Endothelial cell (in vitro differentiated cells): ENCODE measurements at regions not wholly inside any gene's neighbourhood (a gene's known extent, or its start where the extent isn't known, plus 50 kb on each side); places are given as distances from the start of the nearest gene placed in this dataset.

ENCODE experiments used
- DNase-seq: peaks from one replicate; pipeline ENCODE4 v3.0.0; 2021; ENCODE audit warnings: low spot score
- H3K27ac Mint-ChIP-seq: one replicate; pipeline ENCODE4 v1.8.0; 2021; ENCODE audit warnings: mixed read lengths, inconsistent platforms; ENCODE audit not compliant: unreplicated experiment
- H3K27me3 Mint-ChIP-seq: one replicate; pipeline ENCODE4 v1.8.0; 2021; ENCODE audit warnings: mild to moderate bottlenecking, moderate library complexity, mixed read lengths, inconsistent platforms; ENCODE audit not compliant: unreplicated experiment
- H3K36me3 Mint-ChIP-seq: one replicate; pipeline ENCODE4 v1.8.0; 2021; ENCODE audit warnings: mild to moderate bottlenecking, low read depth, mixed read lengths, inconsistent platforms; ENCODE audit not compliant: unreplicated experiment
- H3K4me1 Mint-ChIP-seq: one replicate; pipeline ENCODE4 v1.8.0; 2021; ENCODE audit warnings: mild to moderate bottlenecking, mixed read lengths, inconsistent platforms; ENCODE audit not compliant: unreplicated experiment
- H3K4me3 Mint-ChIP-seq: one replicate; pipeline ENCODE4 v1.8.0; 2021; ENCODE audit warnings: mild to moderate bottlenecking, mixed read lengths, inconsistent platforms; ENCODE audit not compliant: unreplicated experiment
- H3K9me3 Mint-ChIP-seq: one replicate; pipeline ENCODE4 v1.8.0; 2021; ENCODE audit warnings: mixed read lengths, inconsistent platforms; ENCODE audit not compliant: unreplicated experiment
- CTCF ChIP-seq: fragments of 200-600 bp; sonication (generic); IDR thresholded peaks from one replicate; pipeline ENCODE4 v1.5.0; 2021; ENCODE audit warnings: antibody characterized with exemption; ENCODE audit not compliant: unreplicated experiment

GRCh38 chr7:45244981-45245380, 87.4 kb downstream of the RAMP3 start:
- Mint-ChIP-seq H3K27ac (no peak overlapping the region), H3K4me3 (no peak overlapping the region), H3K36me3 (no peaks in the 10 kb centered on the region), H3K27me3 (peaks cover 1% of the 10 kb centered on the region), H3K4me1 (no peaks in the 10 kb centered on the region), H3K9me3 (no peaks in the 10 kb centered on the region)
- TF ChIP-seq CTCF, result no peak
- DNase-seq, result no peak

GRCh38 chr7:45246339-45246738, 88.7 kb downstream of the RAMP3 start:
- H3K4me3 Mint-ChIP-seq, result no peak overlapping the region
- no peak for DNase-seq
- TF ChIP-seq CTCF, result no peak
- no peak overlapping the region for H3K27ac Mint-ChIP-seq
- H3K27me3 Mint-ChIP-seq, result no peaks in the 10 kb centered on the region
- H3K36me3 Mint-ChIP-seq, result no peaks in the 10 kb centered on the region
- H3K4me1 Mint-ChIP-seq, result no peaks in the 10 kb centered on the region
- H3K9me3 Mint-ChIP-seq, result no peaks in the 10 kb centered on the region

- H3K4me3 Mint-ChIP-seq, result no peak overlapping the region
- no peaks in the 10 kb centered on the region for H3K27me3 Mint-ChIP-seq
- TF ChIP-seq CTCF, result no peak
- no peak for DNase-seq
- H3K4me1 Mint-ChIP-seq, result no peaks in the 10 kb centered on the region
- no peak overlapping the region for H3K27ac Mint-ChIP-seq
- H3K36me3 Mint-ChIP-seq, result no peaks in the 10 kb centered on the region
- H3K9me3 Mint-ChIP-seq, result no peaks in the 10 kb centered on the region
These were observed 94.7 kb downstream of the RAMP3 start for GRCh38 chr7:45252248-45252647.

GRCh38 chr7:45252857-45253256, 95.3 kb downstream of the RAMP3 start:
- no peak overlapping the region for H3K4me3 Mint-ChIP-seq
- no peaks in the 10 kb centered on the region for H3K27me3 Mint-ChIP-seq
- no peak overlapping the region for H3K27ac Mint-ChIP-seq
- H3K9me3 Mint-ChIP-seq, result no peaks in the 10 kb centered on the region
- no peaks in the 10 kb centered on the region for H3K4me1 Mint-ChIP-seq
- H3K36me3 Mint-ChIP-seq, result no peaks in the 10 kb centered on the region
- no peak for TF ChIP-seq CTCF
- no peak for DNase-seq

- H3K4me3 Mint-ChIP-seq, result no peak overlapping the region
- peaks cover 3% of the 10 kb centered on the region for H3K27me3 Mint-ChIP-seq
- no peak for TF ChIP-seq CTCF
- no peaks in the 10 kb centered on the region for H3K36me3 Mint-ChIP-seq
- no peak for DNase-seq
- no peaks in the 10 kb centered on the region for H3K9me3 Mint-ChIP-seq
- H3K27ac Mint-ChIP-seq, result no peak overlapping the region
- H3K4me1 Mint-ChIP-seq, result no peaks in the 10 kb centered on the region
These were observed 95.8 kb downstream of the RAMP3 start for GRCh38 chr7:45253368-45253767.
